HEK293T (cell line): ENCODE measurements at regions not wholly inside any gene's neighbourhood (a gene's known extent, or its start where the extent isn't known, plus 50 kb on each side); places are given as distances from the start of the nearest gene placed in this dataset.

ENCODE experiments used
- BHLHE40 ChIP-seq: fragments of 450-650 bp; IDR thresholded peaks from 2 replicates; pipeline ENCODE4 v1.6.1; 2016; ENCODE audit warnings: mild to moderate bottlenecking, moderate library complexity, borderline replicate concordance
- CTBP1 ChIP-seq: fragments of 450-650 bp; IDR thresholded peaks from 2 replicates; pipeline ENCODE4 v1.6.1; 2016; ENCODE audit warnings: borderline replicate concordance
- ELF4 ChIP-seq: fragments of 450-650 bp; IDR thresholded peaks from 2 replicates; pipeline ENCODE4 v1.6.1; 2017; ENCODE audit warnings: antibody characterized with exemption
- HDGF ChIP-seq: fragments of 450-650 bp; IDR thresholded peaks from 2 replicates; pipeline ENCODE4 v1.6.1; 2017; ENCODE audit warnings: antibody characterized with exemption, borderline replicate concordance
- LEF1 ChIP-seq: fragments of 450-650 bp; IDR thresholded peaks from 2 replicates; pipeline ENCODE4 v1.6.1; 2017; ENCODE audit warnings: mild to moderate bottlenecking, borderline replicate concordance
- SP1 ChIP-seq: fragments of 450-650 bp; IDR thresholded peaks from 2 replicates; pipeline ENCODE4 v1.6.1; 2017
- SUZ12 ChIP-seq: fragments of 450-650 bp; IDR thresholded peaks from 2 replicates; pipeline ENCODE4 v1.6.1; 2016; ENCODE audit warnings: mild to moderate bottlenecking

DNA sequence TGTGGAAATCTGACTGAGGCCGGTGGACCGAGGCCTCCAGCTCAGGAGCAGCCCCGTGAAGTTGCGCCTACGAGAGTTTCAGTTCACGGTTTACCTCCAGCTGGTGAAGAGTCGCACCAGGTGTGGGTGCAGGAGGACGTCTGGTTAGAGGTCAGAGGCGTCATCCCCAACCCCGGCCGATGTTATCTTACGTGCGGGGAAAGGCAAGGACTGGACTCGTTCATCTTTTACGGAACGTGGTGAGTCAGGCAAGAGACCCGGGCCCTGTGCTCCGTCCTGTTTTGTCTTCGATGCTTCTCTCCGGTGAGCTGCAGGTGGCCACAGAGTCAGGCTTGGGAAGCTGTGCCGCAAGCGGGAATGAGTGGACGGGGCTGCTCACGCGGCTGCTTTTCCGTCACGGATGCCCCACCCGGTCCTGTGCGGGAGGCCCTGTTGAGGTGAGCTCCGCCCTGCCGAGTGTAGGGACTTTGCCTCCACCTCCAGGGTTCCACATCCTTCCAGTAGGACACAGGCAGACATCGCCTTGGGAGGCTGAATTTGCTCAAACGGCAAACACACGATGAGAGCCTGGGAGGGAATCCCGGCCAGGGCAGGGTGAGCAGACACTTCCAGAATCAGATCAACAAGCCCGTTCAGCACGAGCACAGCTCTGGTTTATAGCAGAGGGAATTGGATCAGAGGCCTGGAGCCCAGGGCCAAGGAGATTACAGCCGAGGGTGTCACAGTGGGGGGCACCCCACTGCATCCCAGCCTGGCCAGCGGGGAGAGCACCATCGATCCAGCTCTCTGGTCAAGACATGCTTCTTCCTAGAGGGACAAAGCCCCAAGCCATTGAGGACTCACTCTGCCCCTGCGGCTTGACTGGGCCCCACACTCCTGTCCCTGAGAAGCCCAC lies 50.1 kb upstream of the INPP5A start:
- TF ChIP-seq CTBP1 (no peak), BHLHE40 (no peak), ELF4 (no peak), SUZ12 (no peak), SP1 (no peak), HDGF (no peak), LEF1 (no peak)
